Vagina (tissue), 2 donors: ENCODE measurements at regions not wholly inside any gene's neighbourhood (a gene's known extent, or its start where the extent isn't known, plus 50 kb on each side); places are given as distances from the start of the nearest gene placed in this dataset.

ENCODE experiments used
- DNase-seq, 2 donors: peaks; one replicate each; pipeline ENCODE4 v3.0.0-alpha.2; 2017; ENCODE audit errors: extremely low spot score in 2 of 2
- H3K27ac ChIP-seq: fragments of 200-600 bp; sonication (generic); one replicate; pipeline ENCODE4 v1.5.1; 2019
- H3K27me3 ChIP-seq: fragments of 200-600 bp; sonication (generic); one replicate; pipeline ENCODE4 v1.5.1; 2019
- H3K36me3 ChIP-seq, 2 donors: fragments of 200-600 bp; sonication (generic); one replicate each; pipeline ENCODE4 v1.5.1; 2017 to 2019
- H3K4me1 ChIP-seq: fragments of 200-600 bp; sonication (generic); one replicate; pipeline ENCODE4 v1.5.1; 2019
- H3K4me3 ChIP-seq, 2 donors: fragments of 200-600 bp; sonication (generic); 1 replicate in 1 of 2; 2 replicates in 1 of 2; pipeline ENCODE4 v1.5.1; 2016 to 2019
- H3K9me3 ChIP-seq: fragments of 200-600 bp; sonication (generic); one replicate; pipeline ENCODE4 v1.5.1; 2019
- POLR2A ChIP-seq, 2 donors: fragments of 450-650 bp; IDR thresholded peaks; one replicate each; pipeline ENCODE4 v1.6.1; 2017; ENCODE audit warnings: antibody characterized with exemption in 2 of 2, mild to moderate bottlenecking in 2 of 2, moderate library complexity in 2 of 2
- POLR2AphosphoS5 ChIP-seq, 2 donors: sonication (generic); formaldehyde crosslinking; IDR thresholded peaks; one replicate each; pipeline ENCODE4 v1.9.0; 2017; ENCODE audit warnings: antibody characterized with exemption in 2 of 2, mild to moderate bottlenecking in 2 of 2, low read depth in 1 of 2; ENCODE audit not compliant: insufficient read depth in 1 of 2
- intact Hi-C: fragments of 100-400 bp; cut with DNase I; formaldehyde crosslinking; loops from one replicate; pipeline ENCODE4 v1.15.1; 2023
- TF ChIP-seq, protein P1 (sequence below), 3 experiments: fragments of 450-650 bp in 2 of 3; fragments of 200-600 bp in 1 of 3; sonication (generic) in 1 of 3; IDR thresholded peaks; one replicate each; pipeline ENCODE4 v1.5.1; 2017 to 2019; ENCODE audit warnings: antibody characterized with exemption in 3 of 3, mild to moderate bottlenecking in 2 of 3, moderate library complexity in 2 of 3

DNA sequence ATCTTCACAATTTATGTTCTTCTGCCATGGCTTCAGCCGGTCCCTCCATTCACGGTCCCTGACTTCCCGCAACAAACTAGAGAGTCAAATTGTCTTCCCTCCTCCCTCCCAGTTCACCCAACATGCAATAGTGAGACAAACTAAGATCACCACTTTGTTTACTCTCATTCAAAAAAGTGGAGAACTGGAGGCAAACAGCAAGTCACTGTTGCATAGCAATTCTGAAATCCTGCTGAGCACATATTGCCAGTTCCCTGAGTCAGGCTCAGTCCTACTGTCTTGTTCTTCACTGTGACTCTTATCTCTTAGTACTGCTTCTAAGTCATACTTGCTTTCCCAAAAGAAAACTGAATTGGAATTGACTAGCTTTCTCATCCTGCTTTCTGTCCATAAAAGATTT lies 287.2 kb upstream of the SASH1 start:
- Histone ChIP-seq H3K36me3 (no peaks in the 10 kb centered on the region), H3K9me3 (no peaks in the 10 kb centered on the region), H3K27me3 (no peaks in the 10 kb centered on the region), H3K27ac (no peak overlapping the region), H3K4me3 (no peak overlapping the region), H3K4me1 (no peaks in the 10 kb centered on the region)
- TF ChIP-seq, protein P1, sequence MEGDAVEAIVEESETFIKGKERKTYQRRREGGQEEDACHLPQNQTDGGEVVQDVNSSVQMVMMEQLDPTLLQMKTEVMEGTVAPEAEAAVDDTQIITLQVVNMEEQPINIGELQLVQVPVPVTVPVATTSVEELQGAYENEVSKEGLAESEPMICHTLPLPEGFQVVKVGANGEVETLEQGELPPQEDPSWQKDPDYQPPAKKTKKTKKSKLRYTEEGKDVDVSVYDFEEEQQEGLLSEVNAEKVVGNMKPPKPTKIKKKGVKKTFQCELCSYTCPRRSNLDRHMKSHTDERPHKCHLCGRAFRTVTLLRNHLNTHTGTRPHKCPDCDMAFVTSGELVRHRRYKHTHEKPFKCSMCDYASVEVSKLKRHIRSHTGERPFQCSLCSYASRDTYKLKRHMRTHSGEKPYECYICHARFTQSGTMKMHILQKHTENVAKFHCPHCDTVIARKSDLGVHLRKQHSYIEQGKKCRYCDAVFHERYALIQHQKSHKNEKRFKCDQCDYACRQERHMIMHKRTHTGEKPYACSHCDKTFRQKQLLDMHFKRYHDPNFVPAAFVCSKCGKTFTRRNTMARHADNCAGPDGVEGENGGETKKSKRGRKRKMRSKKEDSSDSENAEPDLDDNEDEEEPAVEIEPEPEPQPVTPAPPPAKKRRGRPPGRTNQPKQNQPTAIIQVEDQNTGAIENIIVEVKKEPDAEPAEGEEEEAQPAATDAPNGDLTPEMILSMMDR (IDR thresholded peaks at IDR 0.05) = no peak
- TF ChIP-seq POLR2AphosphoS5 (IDR thresholded peaks at IDR 0.05; ENCODE audit: insufficient read depth in 1 of 2, low read depth in 1 of 2) (no peak), POLR2A (IDR thresholded peaks at IDR 0.05) (no peak)
- intact Hi-C loops = no loop called here
- no peak for DNase-seq

DNA sequence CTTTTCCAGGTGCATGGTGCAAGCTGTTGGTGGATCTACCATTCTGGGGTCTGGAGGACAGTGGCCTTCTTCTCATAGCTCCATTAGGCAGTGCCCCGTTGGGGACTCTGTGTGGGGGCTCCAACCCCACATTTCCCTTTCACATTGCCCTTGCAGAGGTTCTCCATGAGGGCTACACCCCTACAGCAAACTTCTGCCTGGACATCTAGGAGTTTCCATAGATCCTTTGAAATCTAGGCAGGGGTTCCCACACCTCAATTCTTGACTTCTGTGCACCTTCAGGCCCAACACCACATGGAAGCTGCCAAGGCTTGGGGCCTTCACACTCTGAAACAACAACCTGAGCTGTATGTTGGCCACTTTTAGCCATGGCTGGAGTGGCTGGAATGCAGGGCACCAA lies 282.8 kb upstream of the SASH1 start:
- TF ChIP-seq POLR2AphosphoS5 (IDR thresholded peaks at IDR 0.05; ENCODE audit: insufficient read depth in 1 of 2, low read depth in 1 of 2) (no peak), POLR2A (IDR thresholded peaks at IDR 0.05) (no peak)
- TF ChIP-seq, protein P1 (IDR thresholded peaks at IDR 0.05) = no peak
- Histone ChIP-seq H3K36me3 (no peaks in the 10 kb centered on the region), H3K27ac (no peak overlapping the region), H3K4me3 (no peak overlapping the region), H3K27me3 (no peaks in the 10 kb centered on the region), H3K4me1 (no peaks in the 10 kb centered on the region), H3K9me3 (no peaks in the 10 kb centered on the region)
- no peak for DNase-seq
- intact Hi-C loops = no loop called here

DNA sequence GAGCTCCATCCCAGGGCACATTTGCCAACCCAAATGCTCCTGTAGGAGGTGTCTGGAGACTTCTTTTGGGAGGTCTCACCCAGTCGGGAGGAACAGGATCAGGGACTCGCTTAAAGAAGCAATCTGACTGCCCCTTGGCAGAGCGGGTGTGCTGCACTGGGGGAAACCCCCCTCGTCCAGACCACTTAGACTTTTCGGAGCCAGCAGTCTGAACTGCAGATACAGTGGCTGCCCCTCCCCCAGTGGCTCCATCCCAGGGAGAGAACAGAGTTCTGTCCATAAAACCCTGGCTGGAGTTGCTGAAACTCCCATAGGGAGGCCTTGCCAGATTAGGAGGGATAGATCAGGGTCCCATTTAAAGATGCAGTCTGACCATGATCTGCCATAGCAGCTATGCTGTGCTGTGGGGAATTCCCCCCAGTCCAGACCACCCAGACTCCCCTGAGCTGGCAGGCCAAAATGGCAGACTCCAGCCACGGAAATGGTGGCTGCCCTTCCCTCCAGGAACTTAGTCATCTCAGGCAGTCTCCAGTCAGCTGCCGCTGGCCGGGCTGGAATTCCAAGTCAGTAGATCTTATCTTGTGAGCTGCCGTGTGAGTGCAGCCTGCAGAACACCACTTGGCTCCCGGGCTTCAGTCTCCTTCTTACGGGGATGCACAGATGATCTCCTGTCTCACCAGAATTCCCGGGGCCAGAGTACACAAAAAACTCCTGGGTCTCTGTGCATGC lies 278.1 kb upstream of the SASH1 start:
- intact Hi-C loops = no loop called here
- Histone ChIP-seq H3K4me3 (no peak overlapping the region), H3K9me3 (no peaks in the 10 kb centered on the region), H3K27ac (no peak overlapping the region), H3K4me1 (no peaks in the 10 kb centered on the region), H3K36me3 (no peaks in the 10 kb centered on the region), H3K27me3 (no peaks in the 10 kb centered on the region)
- DNase-seq = no peak
- TF ChIP-seq POLR2AphosphoS5 (IDR thresholded peaks at IDR 0.05; ENCODE audit: insufficient read depth in 1 of 2, low read depth in 1 of 2) (no peak), POLR2A (IDR thresholded peaks at IDR 0.05) (no peak)
- TF ChIP-seq, protein P1 (IDR thresholded peaks at IDR 0.05) = no peak

DNA sequence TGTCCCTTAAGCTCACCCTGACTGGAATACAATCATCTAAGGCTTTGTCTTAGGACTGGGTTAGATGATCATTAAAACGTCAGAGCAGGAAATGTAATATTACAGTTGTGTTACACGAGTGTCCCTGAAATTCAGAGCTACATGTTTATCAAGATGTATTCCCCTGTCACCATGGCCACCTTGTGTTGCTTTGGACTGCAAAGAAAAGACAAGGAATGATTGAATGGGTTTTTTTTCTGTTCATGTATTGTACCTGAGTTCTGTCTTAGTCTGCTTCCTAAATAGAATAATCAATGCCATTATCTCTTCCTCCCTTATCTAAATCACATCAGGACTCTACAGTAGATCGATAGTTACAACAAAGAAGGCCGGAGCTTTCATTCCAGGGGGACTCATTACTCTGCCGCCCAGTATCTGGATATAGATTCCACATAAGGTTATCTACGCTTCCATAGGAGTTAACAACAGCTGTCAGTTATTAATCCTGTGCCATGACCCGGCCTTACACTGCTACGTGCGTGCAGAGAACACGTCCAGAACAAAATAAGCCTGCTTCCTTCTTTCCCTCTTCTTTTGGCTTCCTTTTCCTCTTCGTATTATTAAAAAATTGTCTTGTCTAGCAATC lies 274.1 kb upstream of the SASH1 start:
- Histone ChIP-seq H3K4me3 (no peak overlapping the region), H3K36me3 (no peaks in the 10 kb centered on the region), H3K27ac (no peak overlapping the region), H3K4me1 (no peaks in the 10 kb centered on the region), H3K27me3 (no peaks in the 10 kb centered on the region), H3K9me3 (no peaks in the 10 kb centered on the region)
- intact Hi-C loops = no loop called here
- DNase-seq = no peak
- TF ChIP-seq POLR2AphosphoS5 (IDR thresholded peaks at IDR 0.05; ENCODE audit: insufficient read depth in 1 of 2, low read depth in 1 of 2) (no peak), POLR2A (IDR thresholded peaks at IDR 0.05) (no peak)
- TF ChIP-seq, protein P1 (IDR thresholded peaks at IDR 0.05) = no peak

GRCh38 chr6:148069256-148069655 lies 273.4 kb upstream of the SASH1 start:
- TF ChIP-seq POLR2A (IDR thresholded peaks at IDR 0.05) (no peak), POLR2AphosphoS5 (IDR thresholded peaks at IDR 0.05; ENCODE audit: insufficient read depth in 1 of 2, low read depth in 1 of 2) (no peak)
- TF ChIP-seq, protein P1 (IDR thresholded peaks at IDR 0.05) = no peak
- Histone ChIP-seq H3K27ac (no peak overlapping the region), H3K4me1 (no peaks in the 10 kb centered on the region), H3K36me3 (no peaks in the 10 kb centered on the region), H3K9me3 (no peaks in the 10 kb centered on the region), H3K4me3 (no peak overlapping the region), H3K27me3 (no peaks in the 10 kb centered on the region)
- DNase-seq = no peak
- intact Hi-C loops = no loop called here
